ENCODE measurements at regions not wholly inside any gene's neighbourhood (a gene's known extent, or its start where the extent isn't known, plus 50 kb on each side); places are given as distances from the start of the nearest gene placed in this dataset.

DNA sequence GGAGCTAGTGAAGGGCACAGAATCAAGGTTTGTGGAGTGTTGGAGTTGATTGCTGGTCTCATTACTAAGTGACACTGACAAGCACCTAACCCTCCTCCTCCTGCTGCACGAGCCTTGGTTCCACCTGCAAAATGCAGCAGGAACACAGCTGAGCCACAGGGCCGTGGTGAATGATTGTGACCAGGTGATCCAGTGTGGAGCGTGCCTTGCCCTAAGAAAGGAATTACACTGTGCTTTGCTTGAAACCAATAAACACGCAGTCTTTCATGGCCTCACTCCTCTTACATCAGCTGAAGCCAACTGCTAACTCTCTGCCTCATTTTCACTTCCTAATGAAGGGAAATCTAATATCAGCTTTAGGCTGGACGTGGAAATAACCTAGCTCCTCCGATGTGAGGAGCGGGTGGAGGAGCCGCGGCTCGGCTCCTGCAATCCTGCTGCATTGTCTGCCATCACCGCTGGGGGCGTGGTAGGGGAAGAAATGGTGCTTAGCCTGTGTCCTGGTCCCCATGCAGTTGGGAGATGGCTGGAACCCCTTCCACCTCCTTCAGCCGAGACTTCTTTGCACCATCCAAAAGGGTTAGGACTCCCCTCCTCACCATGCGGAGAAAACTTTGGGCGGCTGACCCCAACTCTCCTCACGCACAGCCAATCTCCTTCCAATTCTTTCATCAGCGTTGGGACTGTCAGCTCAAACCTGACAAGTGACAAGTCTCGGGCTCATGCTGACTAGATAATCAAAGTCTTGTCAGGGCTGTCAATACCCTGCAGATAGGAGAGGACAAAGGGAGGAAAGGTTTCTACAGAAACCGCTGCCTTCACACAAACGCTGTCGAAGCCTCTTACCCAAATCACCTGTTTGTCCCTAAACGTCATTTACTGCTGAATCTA lies 427.9 kb downstream of the ZNF536 start:
- POLR2A ChIA-PET = no interaction called here
- no peak for DNase-seq (ENCODE audit: unreplicated experiment)
- CTCF ChIA-PET = no interaction called here
- no peaks in the 10 kb centered on the region for H3K36me3 Mint-ChIP-seq (ENCODE audit: insufficient read depth, unreplicated experiment)
- H3K27me3 Mint-ChIP-seq (ENCODE audit: insufficient read depth, unreplicated experiment) = no peaks in the 10 kb centered on the region
- no peak overlapping the region for H3K27ac Mint-ChIP-seq (ENCODE audit: low read depth, unreplicated experiment)
- H3K4me3 Mint-ChIP-seq (ENCODE audit: unreplicated experiment) = no peak overlapping the region
- intact Hi-C loops (cut with micrococcal nuclease) = no loop called here
- TF ChIP-seq, protein P1, sequence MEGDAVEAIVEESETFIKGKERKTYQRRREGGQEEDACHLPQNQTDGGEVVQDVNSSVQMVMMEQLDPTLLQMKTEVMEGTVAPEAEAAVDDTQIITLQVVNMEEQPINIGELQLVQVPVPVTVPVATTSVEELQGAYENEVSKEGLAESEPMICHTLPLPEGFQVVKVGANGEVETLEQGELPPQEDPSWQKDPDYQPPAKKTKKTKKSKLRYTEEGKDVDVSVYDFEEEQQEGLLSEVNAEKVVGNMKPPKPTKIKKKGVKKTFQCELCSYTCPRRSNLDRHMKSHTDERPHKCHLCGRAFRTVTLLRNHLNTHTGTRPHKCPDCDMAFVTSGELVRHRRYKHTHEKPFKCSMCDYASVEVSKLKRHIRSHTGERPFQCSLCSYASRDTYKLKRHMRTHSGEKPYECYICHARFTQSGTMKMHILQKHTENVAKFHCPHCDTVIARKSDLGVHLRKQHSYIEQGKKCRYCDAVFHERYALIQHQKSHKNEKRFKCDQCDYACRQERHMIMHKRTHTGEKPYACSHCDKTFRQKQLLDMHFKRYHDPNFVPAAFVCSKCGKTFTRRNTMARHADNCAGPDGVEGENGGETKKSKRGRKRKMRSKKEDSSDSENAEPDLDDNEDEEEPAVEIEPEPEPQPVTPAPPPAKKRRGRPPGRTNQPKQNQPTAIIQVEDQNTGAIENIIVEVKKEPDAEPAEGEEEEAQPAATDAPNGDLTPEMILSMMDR (IDR thresholded peaks at IDR 0.05; ENCODE audit: unreplicated experiment) = no peak
- no TSS peak for BruUV-seq (replicated peaks)
- no peaks in the 10 kb centered on the region for H3K9me3 Mint-ChIP-seq (ENCODE audit: unreplicated experiment)
- H3K4me1 Mint-ChIP-seq (ENCODE audit: insufficient read depth, unreplicated experiment) = no peaks in the 10 kb centered on the region

DNA sequence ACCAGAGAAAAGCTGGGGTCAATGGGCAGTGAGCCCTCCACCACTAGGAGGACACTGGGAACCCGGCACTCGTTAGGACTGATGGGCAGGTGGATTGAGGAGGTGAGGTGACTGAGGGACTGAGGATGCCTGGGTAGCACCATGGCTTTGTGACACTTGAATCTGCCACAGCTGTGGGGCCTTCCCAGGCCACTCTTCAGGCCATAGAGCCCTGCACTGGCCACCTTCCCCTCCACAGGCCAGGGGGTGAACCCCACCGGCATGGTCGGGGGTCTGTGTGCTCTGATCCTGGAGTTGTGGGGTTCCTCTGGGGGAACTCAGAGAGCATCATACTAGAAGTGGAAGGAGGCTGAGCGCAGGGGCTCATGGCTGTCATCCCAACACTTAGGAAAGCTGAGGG lies 423.5 kb downstream of the ZNF536 start:
- Mint-ChIP-seq H3K27ac (ENCODE audit: low read depth, unreplicated experiment) (no peak overlapping the region), H3K4me1 (ENCODE audit: insufficient read depth, unreplicated experiment) (no peaks in the 10 kb centered on the region), H3K27me3 (ENCODE audit: insufficient read depth, unreplicated experiment) (no peaks in the 10 kb centered on the region), H3K9me3 (ENCODE audit: unreplicated experiment) (peaks cover 17% of the 10 kb centered on the region), H3K36me3 (ENCODE audit: insufficient read depth, unreplicated experiment) (no peaks in the 10 kb centered on the region), H3K4me3 (ENCODE audit: unreplicated experiment) (no peak overlapping the region)
- intact Hi-C loops (cut with micrococcal nuclease) = no loop called here
- ChIA-PET POLR2A (no interaction called here), CTCF (no interaction called here)
- DNase-seq (ENCODE audit: unreplicated experiment) = no peak
- no TSS peak for BruUV-seq (replicated peaks)
- TF ChIP-seq, protein P1 (IDR thresholded peaks at IDR 0.05; ENCODE audit: unreplicated experiment) = no peak

DNA sequence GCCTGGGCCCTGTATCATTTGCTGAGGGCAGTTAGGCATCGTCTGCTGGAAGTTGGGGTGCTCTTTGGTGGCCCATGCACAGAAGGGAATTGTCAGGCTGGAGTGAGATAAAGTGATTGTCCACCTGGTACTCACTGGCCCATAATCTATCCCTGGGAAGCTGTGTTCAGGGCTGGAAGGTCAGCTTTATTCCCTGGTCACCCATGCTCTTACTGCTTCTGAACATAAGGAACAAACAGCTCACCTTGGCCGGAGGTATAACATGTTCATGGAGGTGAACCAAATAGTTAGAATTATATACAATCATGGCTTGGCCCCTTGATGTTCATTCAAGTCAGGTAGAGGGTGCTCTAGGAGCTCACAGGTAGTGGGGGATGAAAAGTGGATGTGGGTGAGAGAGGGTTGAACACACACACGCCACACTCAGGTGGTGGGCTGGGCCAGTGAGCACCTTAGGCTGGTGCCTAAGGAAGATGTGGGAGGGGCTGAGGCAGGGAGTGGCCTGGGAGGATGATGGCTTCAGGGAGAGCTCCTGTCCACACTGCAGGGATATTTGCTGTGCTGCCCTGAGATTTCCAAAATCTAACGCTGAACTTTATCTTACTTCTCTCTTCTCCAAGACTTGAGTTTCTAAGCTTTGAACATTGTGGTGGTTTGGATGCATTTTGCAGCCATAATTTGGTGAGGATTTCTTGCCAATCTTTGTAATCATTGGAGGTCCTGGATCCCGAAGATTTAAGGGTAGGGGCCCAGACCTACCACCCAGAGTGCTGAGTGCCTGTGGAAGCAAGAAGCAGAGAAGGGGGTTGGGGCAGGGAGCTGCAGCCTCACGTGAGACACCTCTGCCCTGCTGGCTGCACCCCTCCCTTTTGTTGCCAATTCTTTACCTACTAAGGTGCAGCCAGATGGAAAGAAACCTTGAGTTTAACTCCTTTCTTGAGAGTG lies 420.6 kb downstream of the ZNF536 start:
- CTCF ChIA-PET = interaction anchor here (0.7 kb wide), 1 partner anchor 110 kb away, joined by 4 read pairs; no protein-coding TSS in a partner anchor

More for the DNA sequence above, 420.6 kb downstream of the ZNF536 start:
- POLR2A ChIA-PET = no interaction called here
- Mint-ChIP-seq H3K9me3 (ENCODE audit: unreplicated experiment) (peaks cover 27% of the 10 kb centered on the region), H3K27me3 (ENCODE audit: insufficient read depth, unreplicated experiment) (no peaks in the 10 kb centered on the region), H3K27ac (ENCODE audit: low read depth, unreplicated experiment) (no peak overlapping the region), H3K4me3 (ENCODE audit: unreplicated experiment) (no peak overlapping the region), H3K4me1 (ENCODE audit: insufficient read depth, unreplicated experiment) (no peaks in the 10 kb centered on the region), H3K36me3 (ENCODE audit: insufficient read depth, unreplicated experiment) (no peaks in the 10 kb centered on the region)
- no TSS peak for BruUV-seq (replicated peaks)
- DNase-seq (ENCODE audit: unreplicated experiment) = no peak
- TF ChIP-seq, protein P1 (IDR thresholded peaks at IDR 0.05; ENCODE audit: unreplicated experiment) = no peak
- intact Hi-C loops (cut with micrococcal nuclease) = no loop called here
